GM19452 (cell line): ENCODE measurements at regions not wholly inside any gene's neighbourhood (a gene's known extent, or its start where the extent isn't known, plus 50 kb on each side); places are given as distances from the start of the nearest gene placed in this dataset.
A peak's percentile ranks its signal among the peaks of the same experiment; 100 is the strongest.
"Not testable (repeated sequence)": the region's sequence is repeated elsewhere in the genome, so short reads cannot be mapped to it uniquely, and the experiment has no call there.

Experiments used
- ATAC-seq: cut with Tn5 transposase; IDR thresholded peaks from one replicate; pipeline ENCODE4 v1.9.1; 2021; ENCODE audit not compliant: unreplicated experiment

- ATAC-seq = peak; percentile 71
Observed at GRCh38 chr5:152527358-152528052, 122.4 kb upstream of the NMUR2 start.

GRCh38 chr5:152529440-152529839, 124.4 kb upstream of the NMUR2 start:
- ATAC-seq = no peak

GRCh38 chr5:152532714-152533113, 127.6 kb upstream of the NMUR2 start:
- ATAC-seq = no peak

GRCh38 chr5:152534641-152535040, 129.6 kb upstream of the NMUR2 start:
- ATAC-seq = no peak

GRCh38 chr5:152542741-152543140, 137.7 kb upstream of the NMUR2 start:
- ATAC-seq = no peak

GRCh38 chr5:152546493-152546892, 141.4 kb upstream of the NMUR2 start:
- ATAC-seq = no peak

GRCh38 chr5:152547202-152547601, 142.1 kb upstream of the NMUR2 start:
- ATAC-seq = no peak

- no peak for ATAC-seq
Observed at GRCh38 chr5:152549709-152550108, 144.6 kb upstream of the NMUR2 start.

- ATAC-seq = no peak
Observed at GRCh38 chr5:152551061-152551460, 146.0 kb upstream of the NMUR2 start.

- ATAC-seq = no peak
Observed at GRCh38 chr5:152556784-152557183, 151.7 kb upstream of the NMUR2 start.

- no peak for ATAC-seq
Observed at GRCh38 chr5:152560512-152561137, 155.5 kb upstream of the NMUR2 start.

- ATAC-seq = no peak
Observed at GRCh38 chr5:152568016-152568415, 162.9 kb upstream of the NMUR2 start.

- no peak for ATAC-seq
Observed at GRCh38 chr5:152572812-152573211, 167.7 kb upstream of the NMUR2 start.

GRCh38 chr5:152584103-152584502, 179.0 kb upstream of the NMUR2 start:
- no peak for ATAC-seq

GRCh38 chr5:152592416-152592815, 187.3 kb upstream of the NMUR2 start:
- no peak for ATAC-seq

- no peak for ATAC-seq
Observed at GRCh38 chr5:152593388-152593787, 188.3 kb upstream of the NMUR2 start.

GRCh38 chr5:152595405-152595804, 190.3 kb upstream of the NMUR2 start:
- ATAC-seq = no peak

GRCh38 chr5:152599096-152599495, 194.0 kb upstream of the NMUR2 start:
- no peak for ATAC-seq

GRCh38 chr5:152601806-152602732, 197.0 kb upstream of the NMUR2 start:
- ATAC-seq = no peak

GRCh38 chr5:152606050-152606449, 201.0 kb upstream of the NMUR2 start:
- ATAC-seq = not testable (repeated sequence)

GRCh38 chr5:152606776-152607364, 201.8 kb upstream of the NMUR2 start:
- ATAC-seq = no peak
